ENCODE measurements at regions not wholly inside any gene's neighbourhood (a gene's known extent, or its start where the extent isn't known, plus 50 kb on each side); places are given as distances from the start of the nearest gene placed in this dataset.

- TF ChIP-seq CTCF (IDR thresholded peaks at IDR 0.05) (no peak), POLR2A (IDR thresholded peaks at IDR 0.05) (no peak)
These were observed 1221.6 kb upstream of the PHF14 start for GRCh38 chr7:9752033-9752432.

Measured in upper lobe of left lung (tissue), 4 donors.